ENCODE measurements at regions not wholly inside any gene's neighbourhood (a gene's known extent, or its start where the extent isn't known, plus 50 kb on each side); places are given as distances from the start of the nearest gene placed in this dataset.

DNA sequence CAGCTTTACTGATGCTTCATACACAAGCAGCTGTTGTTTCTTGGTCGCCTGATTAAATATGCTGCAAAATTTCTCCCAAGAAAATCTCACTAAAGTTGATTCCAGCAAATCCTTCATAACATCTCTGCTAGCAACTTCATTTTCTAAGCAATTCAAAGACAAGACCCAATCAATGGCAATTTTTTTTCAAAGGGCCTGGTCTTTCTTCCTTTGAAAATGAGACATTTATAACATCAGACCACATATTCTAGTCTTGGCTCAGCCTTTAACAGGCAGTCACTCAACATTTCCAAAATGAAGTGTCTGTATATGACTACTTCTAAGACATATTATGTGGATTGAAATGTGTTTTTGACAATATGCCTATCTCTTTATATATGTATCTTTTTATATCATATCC is 702.6 kb downstream of the KCNA4 start:
- ChIA-PET CTCF (no interaction called here), POLR2A (no interaction called here)
- no peak for TF ChIP-seq ARNT (IDR thresholded peaks at IDR 0.05)
- no peak for TF ChIP-seq SP1 (IDR thresholded peaks at IDR 0.05)
- TF ChIP-seq L3MBTL2 (conservative IDR thresholded peaks at IDR 0.05), result no peak
- no peak for TF ChIP-seq CTBP1 (IDR thresholded peaks at IDR 0.05; ENCODE audit: borderline replicate concordance)
- TF ChIP-seq ELF4 (IDR thresholded peaks at IDR 0.05), result no peak
- DNase-seq (ENCODE audit: extremely low spot score), result no peak

DNA sequence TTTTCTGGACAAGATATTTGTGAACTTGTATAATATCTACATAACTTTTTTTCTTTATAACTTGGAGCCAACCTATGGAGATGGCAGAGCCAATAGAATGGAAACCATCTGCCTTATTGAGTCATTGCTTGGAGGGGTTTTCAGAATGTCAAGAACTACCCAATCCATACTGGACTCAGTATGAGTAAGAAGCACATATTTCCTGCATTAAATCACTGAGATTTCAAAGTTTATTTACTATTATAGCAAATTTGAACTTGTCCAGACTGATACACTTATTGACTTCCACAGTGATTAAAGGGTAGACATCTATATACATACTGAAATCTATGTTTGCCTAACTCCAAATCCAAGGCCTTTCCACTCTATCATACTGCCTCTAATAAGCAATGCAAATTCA is 704.0 kb downstream of the KCNA4 start:
- POLR2A ChIA-PET, result no interaction called here
- CTCF ChIA-PET, result no interaction called here
- TF ChIP-seq FOXA1 (IDR thresholded peaks at IDR 0.05) (no peak), NFRKB (IDR thresholded peaks at IDR 0.05) (no peak), LEF1 (IDR thresholded peaks at IDR 0.05; ENCODE audit: borderline replicate concordance) (no peak), ELF4 (IDR thresholded peaks at IDR 0.05) (no peak), HDGF (IDR thresholded peaks at IDR 0.05; ENCODE audit: borderline replicate concordance) (no peak), ZNF384 (IDR thresholded peaks at IDR 0.05) (no peak), SP1 (IDR thresholded peaks at IDR 0.05) (no peak), TARDBP (IDR thresholded peaks at IDR 0.05) (no peak)
- TF ChIP-seq, protein P1, sequence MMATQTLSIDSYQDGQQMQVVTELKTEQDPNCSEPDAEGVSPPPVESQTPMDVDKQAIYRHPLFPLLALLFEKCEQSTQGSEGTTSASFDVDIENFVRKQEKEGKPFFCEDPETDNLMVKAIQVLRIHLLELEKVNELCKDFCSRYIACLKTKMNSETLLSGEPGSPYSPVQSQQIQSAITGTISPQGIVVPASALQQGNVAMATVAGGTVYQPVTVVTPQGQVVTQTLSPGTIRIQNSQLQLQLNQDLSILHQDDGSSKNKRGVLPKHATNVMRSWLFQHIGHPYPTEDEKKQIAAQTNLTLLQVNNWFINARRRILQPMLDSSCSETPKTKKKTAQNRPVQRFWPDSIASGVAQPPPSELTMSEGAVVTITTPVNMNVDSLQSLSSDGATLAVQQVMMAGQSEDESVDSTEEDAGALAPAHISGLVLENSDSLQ (IDR thresholded peaks at IDR 0.05), result no peak
- DNase-seq (ENCODE audit: extremely low spot score), result no peak

DNA sequence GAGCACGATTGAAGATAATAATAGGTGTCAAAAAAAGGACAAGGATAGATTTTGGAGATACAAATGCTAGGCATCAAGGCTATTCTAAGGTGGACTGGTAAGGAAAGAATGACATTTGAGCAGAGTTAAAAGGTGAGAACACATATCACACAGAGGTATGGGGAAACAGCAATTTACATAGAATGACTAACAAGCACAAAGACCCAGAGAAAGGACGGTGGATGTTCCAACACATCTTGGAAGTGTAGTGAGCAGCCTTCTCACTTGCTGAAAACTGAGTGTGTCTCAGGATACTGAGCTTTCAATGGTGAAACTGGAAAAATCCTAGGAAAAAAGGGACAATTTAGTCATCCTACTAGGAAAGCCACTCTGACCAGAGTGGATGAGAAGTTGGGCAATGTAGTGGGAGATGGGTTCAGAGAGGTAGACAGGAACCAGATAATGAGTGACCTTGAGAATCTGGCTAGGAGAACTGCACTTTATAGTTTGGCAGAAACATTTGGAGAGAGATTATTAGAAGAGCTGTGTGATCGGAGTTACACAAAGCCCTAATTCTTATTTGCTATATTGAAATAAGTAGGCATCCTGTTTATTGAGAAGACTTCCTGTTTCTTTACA is 706.0 kb downstream of the KCNA4 start:
- DNase-seq (ENCODE audit: extremely low spot score), result no peak
- ChIA-PET POLR2A (no interaction called here), CTCF (no interaction called here)
- no peak for TF ChIP-seq FOXA1 (IDR thresholded peaks at IDR 0.05)
- no peak for TF ChIP-seq TARDBP (IDR thresholded peaks at IDR 0.05)
- TF ChIP-seq, protein P1 (IDR thresholded peaks at IDR 0.05), result no peak
- TF ChIP-seq FOXK2 (IDR thresholded peaks at IDR 0.05), result no peak
- no peak for TF ChIP-seq LEF1 (IDR thresholded peaks at IDR 0.05; ENCODE audit: borderline replicate concordance)
- TF ChIP-seq L3MBTL2 (conservative IDR thresholded peaks at IDR 0.05), result no peak
- no peak for TF ChIP-seq HDGF (IDR thresholded peaks at IDR 0.05; ENCODE audit: borderline replicate concordance)
- no peak for TF ChIP-seq NFRKB (IDR thresholded peaks at IDR 0.05)
- no peak for TF ChIP-seq BHLHE40 (IDR thresholded peaks at IDR 0.05; ENCODE audit: borderline replicate concordance)
- TF ChIP-seq ELF4 (IDR thresholded peaks at IDR 0.05), result no peak
- no peak for TF ChIP-seq CTBP1 (IDR thresholded peaks at IDR 0.05; ENCODE audit: borderline replicate concordance)
- no peak for TF ChIP-seq SP1 (IDR thresholded peaks at IDR 0.05)
- TF ChIP-seq ARNT (IDR thresholded peaks at IDR 0.05), result no peak
- no peak for TF ChIP-seq SUZ12 (IDR thresholded peaks at IDR 0.05)
- no peak for TF ChIP-seq FOXM1 (IDR thresholded peaks at IDR 0.05; ENCODE audit: borderline replicate concordance)
- no peak for TF ChIP-seq ZNF384 (IDR thresholded peaks at IDR 0.05)

DNA sequence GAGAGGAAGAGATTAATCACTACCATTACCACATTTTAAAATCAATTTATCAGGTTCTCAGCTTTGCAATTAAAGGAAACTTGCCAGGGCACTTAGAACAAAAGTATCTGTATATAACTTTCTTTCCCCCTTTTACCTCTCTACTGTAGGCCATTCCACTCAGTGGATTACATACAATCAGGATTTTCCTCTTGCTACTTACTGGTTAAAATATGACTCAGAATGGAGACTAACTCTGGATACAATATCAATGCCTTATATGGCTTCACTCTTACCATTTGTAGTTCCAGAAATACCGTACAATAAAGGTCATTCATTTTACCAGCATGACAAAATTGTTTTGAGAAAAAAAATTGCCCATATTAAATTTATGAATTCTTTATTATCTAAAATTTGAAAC is 706.8 kb downstream of the KCNA4 start:
- no peak for DNase-seq (ENCODE audit: extremely low spot score)
- TF ChIP-seq CTBP1 (IDR thresholded peaks at IDR 0.05; ENCODE audit: borderline replicate concordance) (no peak), SUZ12 (IDR thresholded peaks at IDR 0.05) (no peak), TARDBP (IDR thresholded peaks at IDR 0.05) (no peak), FOXK2 (IDR thresholded peaks at IDR 0.05) (no peak), NFRKB (IDR thresholded peaks at IDR 0.05) (no peak), L3MBTL2 (conservative IDR thresholded peaks at IDR 0.05) (no peak)
- TF ChIP-seq, protein P1 (IDR thresholded peaks at IDR 0.05), result no peak
- CTCF ChIA-PET, result no interaction called here
- POLR2A ChIA-PET, result no interaction called here

DNA sequence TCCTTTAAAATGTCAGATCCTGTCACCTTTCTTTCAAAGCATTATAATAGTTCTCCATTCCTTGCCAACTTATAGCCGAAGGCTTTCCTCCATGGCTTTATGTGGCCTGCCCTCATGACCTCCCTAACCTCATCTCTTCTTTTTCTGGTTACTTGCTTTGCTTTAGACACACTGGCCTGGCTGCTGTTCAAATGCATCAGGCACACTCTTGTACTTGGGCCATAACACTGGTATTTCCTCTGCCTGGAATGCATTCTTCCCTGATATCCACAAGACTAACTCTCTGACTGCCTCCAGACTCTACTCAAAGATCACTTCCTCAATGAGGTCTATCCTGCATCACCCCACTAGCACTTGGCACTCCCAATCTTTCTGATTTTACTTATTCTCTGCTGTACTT is 710.3 kb downstream of the KCNA4 start:
- ChIA-PET POLR2A (no interaction called here), CTCF (no interaction called here)
- TF ChIP-seq FOXK2 (IDR thresholded peaks at IDR 0.05) (no peak), FOXA1 (IDR thresholded peaks at IDR 0.05) (no peak), HDGF (IDR thresholded peaks at IDR 0.05; ENCODE audit: borderline replicate concordance) (no peak), ELF4 (IDR thresholded peaks at IDR 0.05) (no peak), SUZ12 (IDR thresholded peaks at IDR 0.05) (no peak), NFRKB (IDR thresholded peaks at IDR 0.05) (no peak), ARNT (IDR thresholded peaks at IDR 0.05) (no peak), CTBP1 (IDR thresholded peaks at IDR 0.05; ENCODE audit: borderline replicate concordance) (no peak), SP1 (IDR thresholded peaks at IDR 0.05) (no peak), LEF1 (IDR thresholded peaks at IDR 0.05; ENCODE audit: borderline replicate concordance) (no peak), TARDBP (IDR thresholded peaks at IDR 0.05) (no peak)
- TF ChIP-seq, protein P1 (IDR thresholded peaks at IDR 0.05), result no peak
- DNase-seq (ENCODE audit: extremely low spot score), result no peak

DNA sequence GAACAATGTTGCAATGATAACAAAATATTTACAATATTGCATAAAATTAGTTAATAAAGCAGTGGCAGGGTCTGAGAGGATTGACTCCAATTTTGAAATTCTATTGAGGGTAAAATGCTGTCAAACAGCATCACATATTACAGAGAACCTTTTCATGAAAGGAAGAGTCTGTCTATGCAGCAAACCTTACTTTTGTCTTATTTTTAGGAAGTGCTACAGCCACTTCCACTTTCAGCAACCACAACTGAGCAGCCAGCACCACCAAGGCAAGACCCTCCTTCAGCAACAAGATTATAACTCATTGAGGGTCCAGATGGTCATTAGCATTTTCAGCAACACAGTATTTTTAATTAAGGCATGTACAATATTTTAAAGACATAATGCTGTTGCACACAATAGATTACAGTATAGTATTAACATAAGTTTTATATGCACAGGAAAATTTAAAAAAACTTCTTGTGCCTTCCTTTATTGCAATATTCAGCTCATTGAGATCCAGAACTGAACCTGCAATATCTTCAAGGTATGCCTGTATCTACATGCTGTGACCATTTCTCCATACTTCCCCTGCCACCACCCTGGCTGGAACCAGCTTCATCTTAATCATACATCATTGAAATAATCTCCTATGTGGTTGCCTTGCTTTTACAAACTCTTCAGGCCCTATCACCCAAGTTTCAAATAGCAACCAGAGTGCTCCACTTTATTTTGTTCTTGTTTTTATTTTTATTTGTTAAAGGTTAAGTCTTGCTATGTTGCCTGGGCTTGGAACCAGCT is 711.2 kb downstream of the KCNA4 start:
- ChIA-PET POLR2A (no interaction called here), CTCF (no interaction called here)

More for the DNA sequence above, 711.2 kb downstream of the KCNA4 start:
- TF ChIP-seq NFRKB (IDR thresholded peaks at IDR 0.05) (no peak), L3MBTL2 (conservative IDR thresholded peaks at IDR 0.05) (no peak), ZNF384 (IDR thresholded peaks at IDR 0.05) (no peak), ARNT (IDR thresholded peaks at IDR 0.05) (no peak), FOXM1 (IDR thresholded peaks at IDR 0.05; ENCODE audit: borderline replicate concordance) (no peak), FOXA1 (IDR thresholded peaks at IDR 0.05) (no peak), HDGF (IDR thresholded peaks at IDR 0.05; ENCODE audit: borderline replicate concordance) (no peak), BHLHE40 (IDR thresholded peaks at IDR 0.05; ENCODE audit: borderline replicate concordance) (no peak), CTBP1 (IDR thresholded peaks at IDR 0.05; ENCODE audit: borderline replicate concordance) (no peak), ELF4 (IDR thresholded peaks at IDR 0.05) (no peak), LEF1 (IDR thresholded peaks at IDR 0.05; ENCODE audit: borderline replicate concordance) (no peak)
- no peak for DNase-seq (ENCODE audit: extremely low spot score)
